Ishikawa (cell line): ENCODE measurements at regions not wholly inside any gene's neighbourhood (a gene's known extent, or its start where the extent isn't known, plus 50 kb on each side); places are given as distances from the start of the nearest gene placed in this dataset.

Source experiments
- CEBPB ChIP-seq: IDR thresholded peaks from 2 replicates; pipeline ENCODE4 v1.6.1; 2012
- CREB1 ChIP-seq: IDR thresholded peaks from 2 replicates; pipeline ENCODE4 v1.6.1; 2012; ENCODE audit warnings: low read depth
- EGR1 ChIP-seq: IDR thresholded peaks from 2 replicates; pipeline ENCODE4 v1.6.1; 2012
- EP300 ChIP-seq: IDR thresholded peaks from 2 replicates; pipeline ENCODE4 v1.6.1; 2012; ENCODE audit warnings: borderline replicate concordance
- FOXM1 ChIP-seq: IDR thresholded peaks from 2 replicates; pipeline ENCODE4 v1.6.1; 2012; ENCODE audit warnings: low read depth, borderline replicate concordance
- NFIC ChIP-seq: IDR thresholded peaks from 2 replicates; pipeline ENCODE4 v1.6.1; 2012
- RAD21 ChIP-seq: IDR thresholded peaks from 2 replicates; pipeline ENCODE4 v1.6.1; 2012; ENCODE audit warnings: low read depth
- TAF1 ChIP-seq: IDR thresholded peaks from 2 replicates; pipeline ENCODE4 v1.6.1; 2012; ENCODE audit warnings: low read depth, mild to moderate bottlenecking
- TCF12 ChIP-seq: IDR thresholded peaks from 2 replicates; pipeline ENCODE4 v1.6.1; 2012; ENCODE audit warnings: low read depth
- TEAD4 ChIP-seq: IDR thresholded peaks from 2 replicates; pipeline ENCODE4 v1.6.1; 2012
- USF1 ChIP-seq: IDR thresholded peaks from 2 replicates; pipeline ENCODE4 v1.6.1; 2012
- YY1 ChIP-seq: IDR thresholded peaks from 2 replicates; pipeline ENCODE4 v1.6.1; 2012; ENCODE audit warnings: low read depth
- TF ChIP-seq, protein P1 (sequence below): IDR thresholded peaks from 2 replicates; pipeline ENCODE4 v1.6.1; 2012; ENCODE audit warnings: low read depth, mild to moderate bottlenecking
- TF ChIP-seq, protein P2 (sequence below): IDR thresholded peaks from 2 replicates; pipeline ENCODE4 v1.6.1; 2012

GRCh38 chr16:79895053-79895916, 294.7 kb upstream of the MAF start:
- TF ChIP-seq, protein P1, sequence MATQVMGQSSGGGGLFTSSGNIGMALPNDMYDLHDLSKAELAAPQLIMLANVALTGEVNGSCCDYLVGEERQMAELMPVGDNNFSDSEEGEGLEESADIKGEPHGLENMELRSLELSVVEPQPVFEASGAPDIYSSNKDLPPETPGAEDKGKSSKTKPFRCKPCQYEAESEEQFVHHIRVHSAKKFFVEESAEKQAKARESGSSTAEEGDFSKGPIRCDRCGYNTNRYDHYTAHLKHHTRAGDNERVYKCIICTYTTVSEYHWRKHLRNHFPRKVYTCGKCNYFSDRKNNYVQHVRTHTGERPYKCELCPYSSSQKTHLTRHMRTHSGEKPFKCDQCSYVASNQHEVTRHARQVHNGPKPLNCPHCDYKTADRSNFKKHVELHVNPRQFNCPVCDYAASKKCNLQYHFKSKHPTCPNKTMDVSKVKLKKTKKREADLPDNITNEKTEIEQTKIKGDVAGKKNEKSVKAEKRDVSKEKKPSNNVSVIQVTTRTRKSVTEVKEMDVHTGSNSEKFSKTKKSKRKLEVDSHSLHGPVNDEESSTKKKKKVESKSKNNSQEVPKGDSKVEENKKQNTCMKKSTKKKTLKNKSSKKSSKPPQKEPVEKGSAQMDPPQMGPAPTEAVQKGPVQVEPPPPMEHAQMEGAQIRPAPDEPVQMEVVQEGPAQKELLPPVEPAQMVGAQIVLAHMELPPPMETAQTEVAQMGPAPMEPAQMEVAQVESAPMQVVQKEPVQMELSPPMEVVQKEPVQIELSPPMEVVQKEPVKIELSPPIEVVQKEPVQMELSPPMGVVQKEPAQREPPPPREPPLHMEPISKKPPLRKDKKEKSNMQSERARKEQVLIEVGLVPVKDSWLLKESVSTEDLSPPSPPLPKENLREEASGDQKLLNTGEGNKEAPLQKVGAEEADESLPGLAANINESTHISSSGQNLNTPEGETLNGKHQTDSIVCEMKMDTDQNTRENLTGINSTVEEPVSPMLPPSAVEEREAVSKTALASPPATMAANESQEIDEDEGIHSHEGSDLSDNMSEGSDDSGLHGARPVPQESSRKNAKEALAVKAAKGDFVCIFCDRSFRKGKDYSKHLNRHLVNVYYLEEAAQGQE = no peak
- TF ChIP-seq RAD21 (no peak), EP300 (no peak), YY1 (no peak), TEAD4 (no peak), CEBPB (no peak), FOXM1 (no peak), TAF1 (no peak), CREB1 (no peak), EGR1 (no peak), NFIC (no peak), TCF12 (no peak), USF1 (no peak)
- TF ChIP-seq, protein P2, sequence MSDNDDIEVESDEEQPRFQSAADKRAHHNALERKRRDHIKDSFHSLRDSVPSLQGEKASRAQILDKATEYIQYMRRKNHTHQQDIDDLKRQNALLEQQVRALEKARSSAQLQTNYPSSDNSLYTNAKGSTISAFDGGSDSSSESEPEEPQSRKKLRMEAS = no peak
